Natural killer cell (primary cell): ENCODE measurements at regions not wholly inside any gene's neighbourhood (a gene's known extent, or its start where the extent isn't known, plus 50 kb on each side); places are given as distances from the start of the nearest gene placed in this dataset.
"Not testable (repeated sequence)": the region's sequence is repeated elsewhere in the genome, so short reads cannot be mapped to it uniquely, and the experiment has no call there.

Experiments used
- ATAC-seq, 3 donors: fragments of 150-1000 bp in 2 of 3; fragments of 200-7000 bp in 1 of 3; cut with Tn5 transposase; 1 replicate in 1 of 3; 2 replicates in 2 of 3; pipeline ENCODE4 v1.10.0; 2021; ENCODE audit warnings: mild to moderate bottlenecking in 2 of 3, moderate library complexity in 2 of 3
- DNase-seq, 2 donors: peaks; one replicate each; pipeline versions ENCODE4 v3.0.0 to v3.0.0-alpha.2; 2013 to 2021; ENCODE audit warnings: mixed read lengths in 1 of 2
- H3K27ac ChIP-seq: one replicate; pipeline ENCODE4 v1.5.1; 2013; ENCODE audit warnings: mild to moderate bottlenecking, low read length
- H3K27me3 ChIP-seq: one replicate; pipeline ENCODE4 v1.6.1; 2013; ENCODE audit warnings: low read length; ENCODE audit not compliant: control insufficient read depth, insufficient read depth
- H3K36me3 ChIP-seq: one replicate; pipeline ENCODE4 v1.6.1; 2013; ENCODE audit warnings: low read length; ENCODE audit not compliant: control insufficient read depth, insufficient read depth
- H3K4me1 ChIP-seq: one replicate; pipeline ENCODE4 v1.6.1; 2013; ENCODE audit warnings: low read length; ENCODE audit not compliant: control insufficient read depth, insufficient read depth
- H3K4me3 ChIP-seq: one replicate; pipeline ENCODE4 v1.5.1; 2013; ENCODE audit warnings: low read length
- H3K9me3 ChIP-seq: one replicate; pipeline ENCODE4 v1.6.1; 2013; ENCODE audit warnings: low read length; ENCODE audit not compliant: control insufficient read depth, insufficient read depth
- H3K27ac Mint-ChIP-seq, 2 donors: one replicate each; pipeline ENCODE4 v1.8.0; 2022; ENCODE audit warnings: mild to moderate bottlenecking in 2 of 2, mixed read lengths in 2 of 2, moderate library complexity in 1 of 2
- H3K27me3 Mint-ChIP-seq, 2 donors: one replicate each; pipeline ENCODE4 v1.8.0; 2022; ENCODE audit warnings: low read depth in 2 of 2, mixed read lengths in 2 of 2
- H3K36me3 Mint-ChIP-seq: one replicate; pipeline ENCODE4 v1.8.0; 2022; ENCODE audit warnings: mixed read lengths
- H3K4me1 Mint-ChIP-seq, 2 donors: one replicate each; pipeline ENCODE4 v1.8.0; 2022; ENCODE audit warnings: mixed read lengths in 2 of 2
- H3K4me3 Mint-ChIP-seq: one replicate; pipeline ENCODE4 v1.8.0; 2022; ENCODE audit warnings: mild to moderate bottlenecking, moderate library complexity, mixed read lengths
- H3K9me3 Mint-ChIP-seq, 2 donors: one replicate each; pipeline ENCODE4 v1.8.0; 2022; ENCODE audit warnings: mixed read lengths in 2 of 2
- WGBS: methylation state at CpG from one replicate; pipeline ENCODE4 v1.1.7; 2013; ENCODE audit warnings: missing lambda C conversion rate; ENCODE audit not compliant: insufficient coverage; 5-methylcytosine and 5-hydroxymethylcytosine counted together
- intact Hi-C: fragments of 100-400 bp; cut with micrococcal nuclease; formaldehyde crosslinking; loops from one replicate; pipeline ENCODE4 v1.14.2; 2022

GRCh38 chr1:149418782-149419181 is 56.1 kb upstream of the NBPF19 start:
- intact Hi-C loops, H3K36me3 Mint-ChIP-seq, H3K9me3 Mint-ChIP-seq, H3K27ac ChIP-seq, H3K9me3 ChIP-seq, DNase-seq, H3K4me1 ChIP-seq, H3K27ac Mint-ChIP-seq, ATAC-seq, H3K4me1 Mint-ChIP-seq, H3K4me3 ChIP-seq, H3K27me3 ChIP-seq, H3K36me3 ChIP-seq, H3K4me3 Mint-ChIP-seq, H3K27me3 Mint-ChIP-seq: not testable (repeated sequence)
- 97% methylated on average over 3 of the region's 3 CpGs for WGBS

- H3K27ac ChIP-seq, H3K4me1 ChIP-seq, H3K9me3 ChIP-seq, H3K36me3 ChIP-seq, H3K36me3 Mint-ChIP-seq, H3K27ac Mint-ChIP-seq, DNase-seq, H3K4me3 Mint-ChIP-seq, H3K4me1 Mint-ChIP-seq, intact Hi-C loops, H3K27me3 ChIP-seq, H3K4me3 ChIP-seq, ATAC-seq, H3K9me3 Mint-ChIP-seq, H3K27me3 Mint-ChIP-seq: not testable (repeated sequence)
- 100% methylated on average over 3 of the region's 5 CpGs for WGBS
These were observed 51.7 kb upstream of the NBPF19 start for GRCh38 chr1:149423122-149423521.
